Stimulated activated CD8-positive, alpha-beta memory T cell treated with anti-CD3 and anti-CD28 coated beads, Interleukin-7, amount 100 ng/mL, for 4 hours (primary cell): ENCODE measurements at regions not wholly inside any gene's neighbourhood (a gene's known extent, or its start where the extent isn't known, plus 50 kb on each side); places are given as distances from the start of the nearest gene placed in this dataset.
"Not testable (repeated sequence)": the region's sequence is repeated elsewhere in the genome, so short reads cannot be mapped to it uniquely, and the experiment has no call there.

Experiments
- DNase-seq, 2 donors: peaks; one replicate each; pipeline ENCODE4 v3.0.0-alpha.2; 2020; ENCODE audit warnings: low read depth in 2 of 2

DNA sequence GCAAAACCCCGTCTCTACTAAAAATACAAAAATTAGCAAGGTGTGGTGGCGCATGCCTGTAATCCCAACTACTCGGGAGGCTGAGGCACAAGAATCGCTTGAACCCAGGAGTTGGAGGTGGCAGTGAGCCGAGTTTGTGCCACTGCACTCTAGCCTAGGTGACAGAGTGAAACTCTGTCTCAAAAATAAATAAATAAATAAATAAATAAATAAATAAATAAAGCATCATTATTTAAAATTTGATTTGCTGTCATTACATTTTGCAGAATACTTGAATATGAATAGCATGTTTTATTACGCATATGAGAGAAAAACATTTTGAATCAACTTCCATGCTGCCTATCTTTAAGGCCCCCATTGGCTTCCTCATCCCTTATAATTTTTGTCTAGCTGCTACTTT lies 53.4 kb upstream of the MED14 start:
- not testable (repeated sequence) for DNase-seq

DNA sequence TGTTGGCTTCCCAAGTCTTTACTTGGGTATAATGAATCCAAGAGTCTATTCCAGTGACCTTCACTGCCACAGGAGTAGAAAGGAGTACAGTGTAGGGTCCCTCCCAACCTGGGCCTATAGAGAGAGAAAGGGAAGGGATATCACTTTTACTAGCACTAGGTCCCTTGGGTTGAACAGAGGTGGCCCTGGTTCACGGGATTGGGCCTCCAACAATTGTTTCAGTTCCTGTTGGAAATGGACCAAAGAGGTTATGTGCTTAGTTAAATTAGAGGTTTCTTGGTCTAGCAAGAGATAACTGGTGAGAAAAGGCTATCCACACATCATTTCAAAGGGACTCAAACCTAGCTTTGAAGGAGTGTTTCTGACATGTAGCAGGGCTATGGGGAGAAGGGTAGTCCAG lies 57.1 kb upstream of the MED14 start:
- no peak for DNase-seq

DNA sequence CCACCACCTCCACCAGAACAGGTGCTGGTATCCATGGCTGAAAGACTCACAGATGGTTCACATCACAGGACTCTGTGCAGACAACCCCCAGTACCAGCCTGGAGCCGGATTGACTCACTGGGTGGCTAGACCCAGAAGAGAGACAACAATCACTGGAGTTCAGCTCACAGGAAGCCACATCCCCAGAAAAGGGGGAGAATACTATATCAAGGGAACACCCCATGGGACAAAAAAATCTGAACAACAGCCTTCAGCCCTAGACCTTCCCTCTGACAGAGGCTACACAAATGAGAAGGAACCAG lies 59.4 kb upstream of the MED14 start:
- DNase-seq = not testable (repeated sequence)

DNA sequence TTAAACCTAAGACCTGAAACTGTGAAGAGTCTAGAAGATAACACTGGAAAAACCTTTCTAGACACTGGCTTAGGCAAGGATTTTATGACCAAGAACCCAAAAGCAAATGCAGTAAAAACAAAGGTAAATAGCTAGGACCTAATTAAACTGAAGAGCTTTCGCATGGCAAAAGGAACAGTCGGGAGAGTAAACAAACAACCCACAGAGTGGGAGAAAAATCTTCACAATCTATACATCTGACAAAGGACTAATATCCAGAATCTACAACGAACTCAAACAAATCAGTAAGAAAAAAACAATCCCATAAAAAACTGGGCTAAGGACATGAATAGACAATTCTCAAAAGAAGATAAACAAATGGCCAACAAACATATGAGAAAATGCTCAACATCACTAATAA lies 64.4 kb upstream of the MED14 start:
- not testable (repeated sequence) for DNase-seq

- no peak for DNase-seq
Measured at GRCh38 chrX:40805404-40805803, 70.1 kb upstream of the MED14 start.

DNA sequence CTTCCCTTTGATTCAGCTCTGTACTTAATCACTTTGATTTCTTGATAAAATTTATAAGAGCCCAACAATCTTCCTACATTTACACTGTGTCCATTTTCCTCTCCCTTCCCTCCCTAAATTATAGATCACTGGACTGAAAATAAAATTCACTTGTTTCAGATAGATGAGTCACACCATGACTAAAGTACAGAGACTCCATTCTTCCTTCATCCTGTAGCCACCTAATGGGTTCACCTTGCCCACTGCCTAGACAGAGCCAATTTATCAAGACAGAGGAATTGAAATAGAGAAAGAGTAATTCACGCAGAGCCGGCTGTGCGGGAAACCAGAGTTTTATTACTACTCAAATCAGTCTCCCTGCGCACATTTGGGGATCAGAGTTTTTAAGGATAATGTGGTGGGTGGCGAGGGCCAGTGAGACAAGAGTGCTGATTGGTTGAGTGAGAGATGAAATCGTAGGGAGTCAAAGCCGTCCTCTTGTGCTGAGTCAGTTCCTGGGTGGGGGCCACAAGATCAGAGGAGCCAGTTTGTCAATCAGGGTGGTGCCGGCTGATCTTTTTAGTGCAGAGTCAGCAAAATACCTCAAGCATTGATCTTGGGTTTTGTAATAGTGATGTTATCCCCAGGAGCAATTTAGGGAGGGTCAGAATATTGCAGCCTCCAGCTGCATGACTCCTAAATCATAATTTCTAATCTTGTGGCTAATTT lies 71.3 kb upstream of the MED14 start:
- no peak for DNase-seq

DNA sequence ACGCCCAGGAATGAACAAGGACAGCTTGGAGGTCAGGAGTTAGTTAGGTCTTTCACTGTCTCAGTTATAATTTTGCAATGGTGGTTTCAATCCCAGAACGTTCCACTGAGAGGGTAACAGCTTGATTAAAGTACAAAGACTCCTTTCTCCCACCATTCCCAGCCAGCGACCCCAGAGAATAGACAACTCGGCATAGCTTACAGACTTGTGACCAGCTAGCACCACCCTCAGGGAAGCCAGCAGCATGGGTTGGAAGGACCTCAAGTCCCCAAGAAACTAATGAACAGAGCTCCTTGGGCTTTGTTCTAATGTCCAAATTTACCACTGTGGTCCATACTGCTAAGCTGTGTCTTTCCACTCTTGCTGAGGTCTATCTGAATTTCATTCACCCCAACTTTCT lies 72.0 kb upstream of the MED14 start:
- DNase-seq = no peak

- DNase-seq = no peak
Measured at GRCh38 chrX:40808203-40808602, 72.9 kb upstream of the MED14 start.

DNA sequence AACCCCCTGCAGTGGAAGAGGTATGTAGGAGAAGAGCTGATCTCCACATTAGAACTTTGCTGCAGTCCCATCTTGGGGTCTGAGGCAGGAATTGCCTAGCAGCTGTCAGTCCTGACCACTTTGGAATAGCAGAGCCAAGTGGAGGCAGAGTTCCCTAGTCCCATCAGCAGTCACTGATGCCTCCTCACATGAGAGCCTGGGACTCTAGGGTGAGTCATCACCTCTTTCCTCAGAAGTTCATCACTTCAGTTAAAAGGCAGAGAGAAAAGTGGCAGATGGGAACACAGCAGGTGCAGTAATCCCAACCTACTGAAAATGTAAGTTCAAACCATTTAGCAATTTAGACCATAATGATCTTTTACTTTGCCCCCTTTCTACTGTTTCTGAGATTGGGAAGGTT lies 73.9 kb upstream of the MED14 start:
- no peak for DNase-seq

DNA sequence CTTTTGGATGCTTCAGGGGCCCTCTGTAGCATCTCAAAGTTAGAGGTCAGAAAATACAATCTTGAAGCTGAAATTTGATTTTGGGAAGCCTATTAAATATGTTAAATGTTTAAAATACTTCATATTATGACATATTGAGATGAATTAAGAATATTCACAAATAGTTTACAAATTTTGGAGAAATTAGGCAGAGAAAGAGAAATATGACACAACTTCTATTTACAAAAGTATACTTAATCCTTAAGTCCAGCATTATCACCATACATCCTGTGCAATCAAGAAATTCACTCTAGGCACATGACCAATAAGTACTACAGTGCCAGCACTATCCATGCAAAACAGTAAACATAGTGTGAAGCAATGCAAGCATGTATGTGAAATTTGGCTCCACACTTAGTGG lies 79.7 kb upstream of the MED14 start:
- not testable (repeated sequence) for DNase-seq

- DNase-seq = no peak
Measured at GRCh38 chrX:40816906-40817305, 81.6 kb upstream of the MED14 start.

DNA sequence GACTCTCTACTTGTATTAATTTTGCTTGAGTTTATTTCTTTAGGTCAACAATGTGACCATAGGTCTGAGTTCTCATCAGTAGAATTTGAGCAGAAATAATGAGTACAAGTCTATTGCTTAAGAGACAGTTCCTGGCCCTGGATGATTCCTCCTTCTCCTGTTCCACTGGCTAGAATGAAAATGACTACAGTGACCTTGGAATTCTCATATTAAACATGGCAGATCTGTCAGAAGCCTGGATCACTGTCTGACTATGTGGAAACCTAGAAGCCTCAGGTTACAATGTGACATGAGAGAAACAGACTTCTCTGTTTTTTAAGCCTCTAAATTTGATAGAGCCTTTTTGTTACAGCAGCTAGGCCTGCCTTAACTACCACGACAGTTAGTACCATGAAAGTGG lies 82.9 kb upstream of the MED14 start:
- no peak for DNase-seq

DNA sequence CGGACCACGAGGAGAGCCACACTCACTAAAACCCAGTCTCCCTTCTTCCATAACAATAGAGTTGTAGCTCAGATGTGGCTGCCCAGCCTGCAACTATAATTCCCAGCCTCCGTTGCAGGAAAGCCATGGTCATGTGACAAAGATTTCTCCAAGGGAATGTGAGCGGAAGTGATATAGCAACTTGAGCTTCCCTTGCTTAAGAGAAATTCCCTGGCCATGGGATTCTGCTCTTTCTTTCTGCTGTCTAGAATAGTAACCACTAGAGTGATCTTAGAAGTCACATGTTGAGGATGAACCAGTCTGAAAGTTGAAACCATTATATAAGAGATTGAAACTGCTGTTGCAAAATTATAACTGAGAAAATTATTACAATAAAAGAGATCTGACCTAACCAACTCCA lies 86.4 kb upstream of the MED14 start:
- DNase-seq = no peak

- DNase-seq = no peak
Measured at GRCh38 chrX:40827331-40827730, 92.0 kb upstream of the MED14 start.

DNA sequence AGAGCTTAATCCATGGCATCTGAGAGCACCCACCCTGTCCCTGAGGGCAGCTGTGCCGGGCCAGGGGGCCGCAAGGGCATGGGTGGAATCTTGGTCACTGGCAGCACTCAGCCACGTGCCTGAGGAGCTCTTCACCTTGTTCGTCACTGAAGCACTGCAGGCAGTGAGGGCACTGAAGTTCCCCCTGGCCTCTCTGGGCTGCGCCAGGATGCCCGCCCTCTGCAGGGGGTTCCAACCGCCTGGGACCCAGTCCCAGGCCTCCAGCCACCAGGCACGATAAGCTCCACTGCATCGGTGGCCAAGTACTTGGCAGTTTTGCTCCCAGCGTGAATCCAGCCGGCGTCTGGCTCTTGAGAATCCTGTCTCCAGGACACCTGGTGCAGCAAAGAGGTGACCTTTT lies 96.4 kb upstream of the MED14 start:
- no peak for DNase-seq

- no peak for DNase-seq
Measured at GRCh38 chrX:40832723-40833122, 97.4 kb upstream of the MED14 start.

DNA sequence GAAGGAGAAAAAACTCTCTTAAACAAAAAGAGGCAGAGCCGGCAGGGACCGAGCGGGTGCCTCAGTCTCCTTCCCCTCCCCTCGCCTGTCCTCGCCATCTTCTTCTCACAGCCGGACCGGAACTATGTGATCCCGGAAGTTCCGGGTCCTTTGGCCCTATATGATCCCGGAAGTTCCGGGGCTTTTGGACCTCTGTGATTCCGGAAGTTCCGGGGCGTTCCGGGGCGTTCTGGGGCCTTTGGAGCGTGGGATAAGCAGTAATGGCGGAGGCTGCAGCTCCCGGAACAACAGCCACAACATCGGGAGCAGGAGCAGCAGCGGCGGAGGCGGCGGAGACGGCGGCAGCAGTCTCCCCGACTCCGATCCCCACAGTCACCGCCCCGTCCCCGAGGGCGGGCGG lies 98.9 kb upstream of the MED14 start:
- no peak for DNase-seq

DNA sequence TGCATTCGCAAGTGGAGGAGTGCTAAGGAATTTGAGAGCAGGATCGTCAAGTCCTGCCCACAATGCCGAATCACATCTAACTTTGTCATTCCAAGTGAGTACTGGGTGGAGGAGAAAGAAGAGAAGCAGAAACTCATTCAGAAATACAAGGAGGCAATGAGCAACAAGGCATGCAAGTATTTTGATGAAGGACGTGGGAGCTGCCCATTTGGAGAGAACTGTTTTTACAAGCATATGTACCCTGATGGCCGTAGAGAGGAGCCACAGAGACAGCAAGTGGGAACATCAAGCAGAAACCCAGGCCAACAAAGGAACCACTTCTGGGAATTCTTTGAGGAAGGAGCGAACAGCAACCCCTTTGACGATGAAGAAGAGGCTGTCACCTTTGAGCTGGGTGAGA lies 100.2 kb upstream of the MED14 start:
- no peak for DNase-seq

GRCh38 chrX:40843643-40844042 lies 108.3 kb upstream of the MED14 start:
- no peak for DNase-seq

- no peak for DNase-seq
Measured at GRCh38 chrX:40844471-40844870, 109.1 kb upstream of the MED14 start.

GRCh38 chrX:40845331-40845911 lies 110.1 kb upstream of the MED14 start:
- no peak for DNase-seq

GRCh38 chrX:40849906-40850823 lies 114.8 kb upstream of the MED14 start:
- DNase-seq = no peak

- DNase-seq = no peak
Measured at GRCh38 chrX:40852586-40852985, 117.2 kb upstream of the MED14 start.
